Liver (tissue), 3 donors: ENCODE measurements at regions not wholly inside any gene's neighbourhood (a gene's known extent, or its start where the extent isn't known, plus 50 kb on each side); places are given as distances from the start of the nearest gene placed in this dataset.

Experiments used
- CTCF ChIP-seq: fragments of 150-350 bp; IDR thresholded peaks from 2 replicates; pipeline ENCODE4 v1.5.1; 2017; ENCODE audit warnings: improper control_type of control experiment, low read depth, low read length; ENCODE audit not compliant: missing input control
- EGR1 ChIP-seq, 2 donors: IDR thresholded peaks; 2 replicates each; pipeline ENCODE4 v1.6.1; 2016 to 2018; ENCODE audit warnings: antibody characterized with exemption in 2 of 2, low read depth in 2 of 2
- GABPA ChIP-seq, 2 donors: IDR thresholded peaks in 1 of 2; conservative IDR thresholded peaks in 1 of 2; 2 replicates each; pipeline ENCODE4 v1.6.1; 2016; ENCODE audit warnings: antibody characterized with exemption in 2 of 2, mild to moderate bottlenecking in 1 of 2, moderate library complexity in 1 of 2
- HNF4A ChIP-seq, 2 donors: conservative IDR thresholded peaks; 2 replicates each; pipeline ENCODE4 v1.6.1; 2016; ENCODE audit warnings: antibody characterized with exemption in 2 of 2, mild to moderate bottlenecking in 2 of 2
- MAX ChIP-seq: IDR thresholded peaks from 2 replicates; pipeline ENCODE4 v1.6.1; 2016; ENCODE audit warnings: antibody characterized with exemption
- RAD21 ChIP-seq, 2 donors: IDR thresholded peaks; 2 replicates each; pipeline ENCODE4 v1.6.1; 2016; ENCODE audit warnings: antibody characterized with exemption in 2 of 2, mild to moderate bottlenecking in 2 of 2
- REST ChIP-seq: IDR thresholded peaks from 2 replicates; pipeline ENCODE4 v1.6.1; 2016; ENCODE audit warnings: antibody characterized with exemption, mild to moderate bottlenecking
- YY1 ChIP-seq: IDR thresholded peaks from 2 replicates; pipeline ENCODE4 v1.6.1; 2016; ENCODE audit warnings: antibody characterized with exemption, mild to moderate bottlenecking
- ZBTB33 ChIP-seq: IDR thresholded peaks from 2 replicates; pipeline ENCODE4 v1.6.1; 2016; ENCODE audit warnings: antibody characterized with exemption
- TF ChIP-seq, protein P1 (sequence below): IDR thresholded peaks from 2 replicates; pipeline ENCODE4 v1.6.1; 2016; ENCODE audit warnings: antibody characterized with exemption
- donor health status: healthy.
- donor health status: healthy.

DNA sequence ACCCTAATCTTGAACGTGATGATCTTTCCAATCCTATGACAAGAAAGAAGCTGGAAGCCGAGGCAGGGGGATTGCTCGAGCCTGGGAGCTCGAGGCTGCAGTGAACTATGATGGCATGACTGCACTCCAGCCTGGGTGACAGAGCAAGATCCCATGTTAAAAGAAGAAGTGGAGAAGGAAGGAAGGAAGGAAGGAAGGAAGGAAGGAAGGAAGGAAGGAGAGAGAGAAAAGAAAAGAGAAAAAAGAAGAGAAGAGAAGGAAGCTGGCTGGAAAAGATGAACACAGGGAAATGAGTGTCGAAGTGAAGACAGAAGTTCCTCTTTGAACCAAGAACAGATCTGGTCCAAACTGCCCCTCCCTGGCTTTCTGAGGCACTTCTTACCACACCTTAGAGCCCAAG, 100.5 kb upstream of the PRNP start:
- TF ChIP-seq CTCF (no peak), MAX (no peak), YY1 (no peak), GABPA (IDR thresholded peaks at IDR 0.05 in 1 of 2, conservative IDR thresholded peaks at IDR 0.05 in 1 of 2) (no peak), ZBTB33 (no peak), EGR1 (IDR thresholded peaks at IDR 0.05; ENCODE audit: low read depth in 2 of 2) (no peak), REST (no peak), RAD21 (IDR thresholded peaks at IDR 0.05) (no peak), HNF4A (conservative IDR thresholded peaks at IDR 0.05) (no peak)
- TF ChIP-seq, protein P1, sequence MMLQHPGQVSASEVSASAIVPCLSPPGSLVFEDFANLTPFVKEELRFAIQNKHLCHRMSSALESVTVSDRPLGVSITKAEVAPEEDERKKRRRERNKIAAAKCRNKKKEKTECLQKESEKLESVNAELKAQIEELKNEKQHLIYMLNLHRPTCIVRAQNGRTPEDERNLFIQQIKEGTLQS: no peak
